ENCODE measurements at regions not wholly inside any gene's neighbourhood (a gene's known extent, or its start where the extent isn't known, plus 50 kb on each side); places are given as distances from the start of the nearest gene placed in this dataset.
"Not testable (repeated sequence)": the region's sequence is repeated elsewhere in the genome, so short reads cannot be mapped to it uniquely, and the experiment has no call there.

DNA sequence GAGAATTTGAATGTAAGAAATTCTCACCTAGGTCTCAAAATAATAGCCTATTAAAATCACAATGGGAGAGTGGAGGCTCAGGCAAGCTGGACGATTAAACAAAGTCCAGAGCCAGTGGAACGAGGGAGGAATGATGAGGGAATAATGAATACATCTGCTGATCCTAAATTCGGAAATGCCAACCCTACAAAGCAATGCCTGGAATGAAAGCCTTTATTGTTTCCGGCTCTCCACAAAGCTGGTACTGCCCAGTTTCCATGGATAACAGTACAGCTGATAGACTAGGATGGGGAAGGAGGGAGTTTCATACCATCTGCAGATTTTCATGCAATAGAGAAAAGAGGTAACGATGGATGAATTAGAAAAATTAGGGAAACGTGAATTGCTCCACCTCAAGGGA is 356.1 kb downstream of the CBLN4 start:
- Mint-ChIP-seq H3K4me1 (ENCODE audit: unreplicated experiment) (no peaks in the 10 kb centered on the region), H3K4me3 (ENCODE audit: unreplicated experiment) (no peak overlapping the region), H3K9me3 (ENCODE audit: unreplicated experiment) (peaks cover 18% of the 10 kb centered on the region), H3K27ac (ENCODE audit: unreplicated experiment) (no peak overlapping the region), H3K36me3 (ENCODE audit: low read depth, unreplicated experiment) (no peaks in the 10 kb centered on the region), H3K27me3 (ENCODE audit: unreplicated experiment) (peaks cover 2% of the 10 kb centered on the region)
- DNase-seq (ENCODE audit: low spot score) = no peak
- TF ChIP-seq, protein P1, sequence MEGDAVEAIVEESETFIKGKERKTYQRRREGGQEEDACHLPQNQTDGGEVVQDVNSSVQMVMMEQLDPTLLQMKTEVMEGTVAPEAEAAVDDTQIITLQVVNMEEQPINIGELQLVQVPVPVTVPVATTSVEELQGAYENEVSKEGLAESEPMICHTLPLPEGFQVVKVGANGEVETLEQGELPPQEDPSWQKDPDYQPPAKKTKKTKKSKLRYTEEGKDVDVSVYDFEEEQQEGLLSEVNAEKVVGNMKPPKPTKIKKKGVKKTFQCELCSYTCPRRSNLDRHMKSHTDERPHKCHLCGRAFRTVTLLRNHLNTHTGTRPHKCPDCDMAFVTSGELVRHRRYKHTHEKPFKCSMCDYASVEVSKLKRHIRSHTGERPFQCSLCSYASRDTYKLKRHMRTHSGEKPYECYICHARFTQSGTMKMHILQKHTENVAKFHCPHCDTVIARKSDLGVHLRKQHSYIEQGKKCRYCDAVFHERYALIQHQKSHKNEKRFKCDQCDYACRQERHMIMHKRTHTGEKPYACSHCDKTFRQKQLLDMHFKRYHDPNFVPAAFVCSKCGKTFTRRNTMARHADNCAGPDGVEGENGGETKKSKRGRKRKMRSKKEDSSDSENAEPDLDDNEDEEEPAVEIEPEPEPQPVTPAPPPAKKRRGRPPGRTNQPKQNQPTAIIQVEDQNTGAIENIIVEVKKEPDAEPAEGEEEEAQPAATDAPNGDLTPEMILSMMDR (IDR thresholded peaks at IDR 0.05; ENCODE audit: unreplicated experiment) = no peak

DNA sequence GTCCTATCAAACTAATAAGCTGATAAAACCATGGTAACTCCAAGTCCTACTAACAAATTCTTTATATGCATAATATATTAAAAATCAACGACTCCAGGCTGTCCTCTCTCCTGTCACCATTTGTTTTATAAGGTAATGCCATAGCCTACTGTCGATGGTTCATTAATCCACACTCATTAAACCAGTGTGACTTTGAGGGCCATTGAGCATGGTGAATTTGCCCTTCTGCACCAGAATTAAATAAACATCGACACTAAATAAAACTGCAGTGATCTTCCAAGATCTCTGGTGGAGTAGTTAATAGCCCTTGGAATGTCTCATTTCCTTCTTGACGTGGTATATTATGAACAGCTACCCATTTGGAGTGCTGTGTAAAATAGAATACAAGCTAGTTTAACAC is 358.5 kb downstream of the CBLN4 start:
- Mint-ChIP-seq H3K4me3 (ENCODE audit: unreplicated experiment) (no peak overlapping the region), H3K27me3 (ENCODE audit: unreplicated experiment) (peaks cover 2% of the 10 kb centered on the region), H3K27ac (ENCODE audit: unreplicated experiment) (no peak overlapping the region), H3K9me3 (ENCODE audit: unreplicated experiment) (peaks cover 26% of the 10 kb centered on the region), H3K36me3 (ENCODE audit: low read depth, unreplicated experiment) (no peaks in the 10 kb centered on the region), H3K4me1 (ENCODE audit: unreplicated experiment) (no peaks in the 10 kb centered on the region)
- DNase-seq (ENCODE audit: low spot score) = no peak
- TF ChIP-seq, protein P1 (IDR thresholded peaks at IDR 0.05; ENCODE audit: unreplicated experiment) = no peak

DNA sequence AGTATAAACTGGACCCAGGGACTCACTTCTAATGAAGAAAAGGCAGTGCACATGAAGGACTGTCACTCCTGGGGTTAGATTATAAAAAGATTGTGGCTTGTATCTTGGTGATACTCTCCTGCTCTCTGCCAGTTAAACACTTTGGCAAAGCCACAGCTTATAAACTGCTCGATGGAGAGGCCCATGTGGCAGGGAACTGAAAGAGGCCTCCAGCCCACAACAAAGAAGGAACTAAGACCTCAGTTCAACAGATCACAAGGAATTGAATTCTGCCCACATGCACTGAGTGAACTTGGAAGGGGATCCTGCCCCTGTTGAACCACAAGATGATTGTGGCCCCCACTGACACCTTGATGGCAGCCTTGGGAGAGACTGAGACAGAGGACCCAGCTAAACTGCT is 363.8 kb downstream of the CBLN4 start:
- TF ChIP-seq, protein P1 (IDR thresholded peaks at IDR 0.05; ENCODE audit: unreplicated experiment) = no peak
- Mint-ChIP-seq H3K36me3 (ENCODE audit: low read depth, unreplicated experiment) (peaks cover 8% of the 10 kb centered on the region), H3K4me1 (ENCODE audit: unreplicated experiment) (no peaks in the 10 kb centered on the region), H3K9me3 (ENCODE audit: unreplicated experiment) (peaks cover 36% of the 10 kb centered on the region), H3K27me3 (ENCODE audit: unreplicated experiment) (peaks cover 4% of the 10 kb centered on the region), H3K27ac (ENCODE audit: unreplicated experiment) (no peak overlapping the region), H3K4me3 (ENCODE audit: unreplicated experiment) (no peak overlapping the region)
- no peak for DNase-seq (ENCODE audit: low spot score)

DNA sequence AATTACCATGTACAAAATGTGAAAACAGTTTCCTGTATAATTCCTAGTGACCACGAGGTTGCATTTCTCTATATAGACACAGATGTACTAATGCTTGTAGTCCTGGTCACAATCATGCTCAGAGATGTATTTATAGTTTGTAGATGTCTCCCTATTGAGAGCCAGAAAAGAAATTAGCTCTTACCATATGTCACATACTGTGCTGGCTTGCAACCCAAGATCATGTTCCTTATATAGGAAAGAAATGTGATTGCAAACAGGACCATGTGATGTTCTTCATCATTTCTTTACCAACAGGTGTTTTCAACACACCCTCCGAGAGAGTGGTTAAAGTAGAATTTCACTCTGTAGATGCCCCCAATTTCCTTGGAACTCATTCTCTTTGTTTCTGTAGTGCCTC is 369.4 kb downstream of the CBLN4 start:
- Mint-ChIP-seq H3K27me3 (ENCODE audit: unreplicated experiment) (peaks cover 4% of the 10 kb centered on the region), H3K4me3 (ENCODE audit: unreplicated experiment) (no peak overlapping the region), H3K27ac (ENCODE audit: unreplicated experiment) (no peak overlapping the region), H3K4me1 (ENCODE audit: unreplicated experiment) (no peaks in the 10 kb centered on the region), H3K36me3 (ENCODE audit: low read depth, unreplicated experiment) (peaks cover 17% of the 10 kb centered on the region), H3K9me3 (ENCODE audit: unreplicated experiment) (peaks cover 29% of the 10 kb centered on the region)
- TF ChIP-seq, protein P1 (IDR thresholded peaks at IDR 0.05; ENCODE audit: unreplicated experiment) = no peak
- DNase-seq (ENCODE audit: low spot score) = no peak

DNA sequence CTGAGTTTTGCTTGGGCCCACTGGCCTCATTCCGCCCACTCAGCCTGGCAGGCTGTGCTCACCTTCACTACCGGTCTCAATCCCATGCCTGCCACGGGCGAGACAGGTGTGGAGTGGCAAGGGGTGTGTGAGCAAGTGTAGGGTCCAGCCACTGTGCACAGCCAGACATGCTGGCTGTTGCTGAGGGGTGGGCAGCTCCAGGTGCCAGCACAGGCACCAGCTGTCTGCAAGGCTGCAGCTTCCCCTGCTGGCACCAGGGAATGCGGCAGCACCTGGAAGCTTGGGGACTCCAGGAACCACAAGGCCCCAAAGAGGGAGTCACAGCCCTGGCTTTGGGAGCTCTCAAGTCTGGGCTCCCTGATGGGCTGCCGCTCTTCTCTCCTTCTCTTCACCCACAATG is 372.7 kb downstream of the CBLN4 start:
- DNase-seq (ENCODE audit: low spot score) = no peak
- TF ChIP-seq, protein P1 (IDR thresholded peaks at IDR 0.05; ENCODE audit: unreplicated experiment) = no peak
- Mint-ChIP-seq H3K27ac (ENCODE audit: unreplicated experiment) (no peak overlapping the region), H3K36me3 (ENCODE audit: low read depth, unreplicated experiment) (peaks cover 17% of the 10 kb centered on the region), H3K9me3 (ENCODE audit: unreplicated experiment) (peaks cover 27% of the 10 kb centered on the region), H3K4me3 (ENCODE audit: unreplicated experiment) (no peak overlapping the region), H3K27me3 (ENCODE audit: unreplicated experiment) (peaks cover 4% of the 10 kb centered on the region), H3K4me1 (ENCODE audit: unreplicated experiment) (no peaks in the 10 kb centered on the region)

DNA sequence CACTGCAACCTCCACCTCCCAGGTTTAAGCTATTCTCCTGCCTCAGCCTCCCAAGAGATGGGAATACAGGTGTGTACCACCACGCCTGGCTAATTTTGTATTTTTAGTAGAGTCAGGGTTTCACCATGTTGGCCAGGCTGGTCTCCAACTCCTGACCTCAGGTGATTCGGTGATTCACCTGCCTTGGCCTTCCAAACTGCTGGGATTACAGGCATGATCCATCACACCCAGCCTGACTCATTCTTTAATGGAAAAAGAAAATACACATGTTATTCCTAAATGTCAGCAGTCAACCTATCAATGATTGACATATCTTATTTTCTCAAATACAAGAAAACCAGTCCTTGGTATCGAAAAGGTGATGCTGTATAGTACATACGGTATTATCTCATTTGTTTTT is 376.2 kb downstream of the CBLN4 start:
- not testable (repeated sequence) for H3K4me3 Mint-ChIP-seq (ENCODE audit: unreplicated experiment); H3K36me3 Mint-ChIP-seq (ENCODE audit: low read depth, unreplicated experiment); DNase-seq (ENCODE audit: low spot score); H3K4me1 Mint-ChIP-seq (ENCODE audit: unreplicated experiment); H3K27me3 Mint-ChIP-seq (ENCODE audit: unreplicated experiment); H3K27ac Mint-ChIP-seq (ENCODE audit: unreplicated experiment)
- H3K9me3 Mint-ChIP-seq (ENCODE audit: unreplicated experiment) = peaks cover 14% of the 10 kb centered on the region

All from endothelial cell (in vitro differentiated cells).